GM12875 (cell line): ENCODE measurements at regions not wholly inside any gene's neighbourhood (a gene's known extent, or its start where the extent isn't known, plus 50 kb on each side); places are given as distances from the start of the nearest gene placed in this dataset.

Source experiments
- H3K4me3 ChIP-seq: one replicate; pipeline ENCODE4 v1.5.1; 2011; ENCODE audit warnings: low read depth, low read length, control low read depth
- CTCF ChIP-seq: IDR thresholded peaks from 2 replicates; pipeline ENCODE4 v1.5.1; 2011; ENCODE audit warnings: low read depth, mild to moderate bottlenecking, control low read depth, inconsistent platforms, low read length, moderate library complexity, borderline replicate concordance; ENCODE audit not compliant: insufficient read depth

DNA sequence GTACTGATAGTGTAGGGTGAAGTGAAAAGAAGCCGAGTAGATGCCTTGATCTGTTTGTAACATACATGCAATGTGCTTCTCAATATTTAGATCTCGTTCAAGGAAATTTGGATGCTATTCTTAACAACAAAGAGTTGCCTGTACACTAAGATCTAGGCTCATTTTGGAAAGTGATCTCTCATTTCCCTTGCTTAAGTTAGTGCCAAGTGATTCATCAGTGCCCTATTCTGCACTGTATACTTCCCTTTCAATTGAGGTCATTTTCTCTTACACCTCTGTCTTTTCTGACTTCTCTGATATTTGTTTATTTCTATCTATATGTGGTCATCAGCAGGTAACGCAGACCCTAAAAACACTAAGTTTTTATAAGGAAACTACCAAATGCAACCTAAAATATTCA lies 528.6 kb upstream of the PTPRD start:
- TF ChIP-seq CTCF: no peak
- H3K4me3 ChIP-seq: no peak overlapping the region

DNA sequence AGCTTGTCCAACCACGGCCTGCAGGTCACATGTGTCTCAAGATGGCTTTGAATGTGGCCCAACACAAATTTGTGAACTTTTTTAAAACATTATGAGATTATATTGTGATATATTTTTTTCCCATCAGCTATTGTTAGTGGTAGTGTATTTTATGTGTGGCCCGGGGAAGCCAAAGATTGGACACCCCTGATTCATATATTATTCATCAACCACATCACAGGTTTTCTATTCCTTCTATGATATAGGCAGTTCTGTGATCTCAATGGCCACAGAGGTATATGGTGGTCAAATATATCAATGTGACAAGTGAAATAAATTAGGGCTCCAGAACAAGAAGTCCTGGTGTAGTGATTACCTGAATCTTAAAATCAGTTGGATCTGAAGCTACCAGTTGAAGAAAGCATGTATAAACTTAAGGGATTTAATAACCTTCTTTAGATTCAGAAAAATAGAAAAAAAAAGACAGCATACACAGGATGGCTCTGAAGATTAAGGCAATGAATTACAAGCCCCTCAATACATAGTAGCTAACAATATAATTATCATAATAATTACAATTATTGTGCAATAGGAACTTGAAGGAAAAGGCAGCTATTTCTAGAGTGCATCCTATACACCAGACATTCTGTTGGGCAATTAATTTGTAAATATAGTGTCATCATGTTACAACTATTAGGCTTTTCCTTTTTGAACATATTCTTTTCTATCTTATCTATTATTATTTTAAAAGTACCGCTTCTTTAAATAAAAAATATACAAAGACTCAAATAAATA lies 530.4 kb upstream of the PTPRD start:
- H3K4me3 ChIP-seq: no peak overlapping the region
- TF ChIP-seq CTCF: no peak

DNA sequence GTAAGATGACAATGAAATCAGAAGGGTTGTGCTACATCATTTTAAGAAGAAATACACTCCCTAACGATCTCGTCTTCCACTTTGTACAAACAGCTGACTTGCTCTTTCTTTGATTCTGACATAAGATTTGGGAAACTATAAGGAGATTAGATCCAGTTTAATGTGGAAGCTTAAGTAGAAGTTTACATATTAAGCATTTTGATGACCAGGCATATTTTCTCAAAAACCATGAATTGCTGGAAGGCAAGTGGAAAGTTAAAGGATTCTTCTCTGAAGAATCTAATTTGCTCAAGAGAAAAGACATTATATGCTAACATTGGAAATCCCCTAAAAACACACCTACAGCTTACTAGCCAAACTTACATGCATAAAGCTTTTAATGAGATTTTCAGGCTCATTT lies 531.9 kb upstream of the PTPRD start:
- no peak for TF ChIP-seq CTCF
- H3K4me3 ChIP-seq: no peak overlapping the region

- H3K4me3 ChIP-seq: no peak overlapping the region
- no peak for TF ChIP-seq CTCF
These were observed 535.4 kb upstream of the PTPRD start for GRCh38 chr9:11148189-11148588.

DNA sequence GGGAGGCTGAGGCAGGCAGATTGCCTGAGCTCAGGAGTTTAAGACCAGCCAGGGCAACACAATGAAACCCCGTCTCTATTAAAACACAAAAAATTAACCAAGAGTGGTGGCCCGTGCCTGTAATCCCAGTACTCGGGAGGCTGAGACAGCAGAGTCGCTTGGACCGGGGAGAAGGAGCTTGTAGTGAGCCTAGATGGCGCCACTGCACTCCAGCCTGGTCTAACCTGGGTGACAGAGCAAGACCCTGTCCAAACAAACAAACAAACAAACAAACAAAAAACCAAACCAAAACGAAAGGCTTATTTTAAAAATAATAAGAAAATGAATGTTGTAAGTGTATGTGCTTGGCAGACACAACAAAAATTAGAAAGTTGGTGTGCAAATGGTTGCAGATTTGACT lies 536.3 kb upstream of the PTPRD start:
- TF ChIP-seq CTCF: no peak
- H3K4me3 ChIP-seq: no peak overlapping the region

DNA sequence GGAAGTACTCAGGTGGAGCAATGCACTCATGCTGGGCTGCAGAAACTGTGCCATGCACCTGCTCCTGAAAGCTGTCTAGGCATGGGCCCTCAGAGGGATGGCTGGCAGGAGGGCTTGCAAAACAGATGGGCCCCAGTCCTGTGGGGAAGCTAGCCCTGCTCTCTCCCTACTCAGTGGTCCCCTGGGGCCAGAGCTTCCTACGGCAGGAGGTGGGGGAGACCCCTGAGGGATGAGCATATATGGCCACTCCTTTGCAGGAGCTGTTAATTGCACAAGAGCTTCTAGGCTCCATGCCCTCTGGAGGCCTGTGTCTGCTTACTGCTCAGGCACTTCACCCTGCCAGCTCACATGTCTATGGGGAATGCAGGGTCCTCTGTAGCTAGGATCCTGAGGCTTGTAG lies 545.3 kb upstream of the PTPRD start:
- TF ChIP-seq CTCF: no peak
- H3K4me3 ChIP-seq: no peak overlapping the region

DNA sequence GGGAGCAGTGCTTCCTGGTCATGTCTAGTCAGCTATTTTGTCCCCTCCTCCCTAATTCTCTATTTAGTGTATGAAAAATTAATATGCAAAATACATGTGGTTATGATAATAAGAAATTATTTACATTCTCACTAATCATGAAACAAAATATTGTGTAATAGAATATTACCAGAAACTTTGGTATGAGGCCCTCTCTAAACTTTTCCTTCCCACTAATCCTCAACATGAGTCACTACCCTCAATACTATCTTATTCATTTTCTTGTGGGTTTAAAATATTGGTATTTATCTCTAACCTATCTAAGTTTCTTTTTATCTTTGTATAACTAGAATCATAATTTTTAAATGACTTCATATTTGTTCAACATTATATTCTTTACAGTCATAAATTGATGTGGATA lies 545.9 kb upstream of the PTPRD start:
- no peak for TF ChIP-seq CTCF
- H3K4me3 ChIP-seq: no peak overlapping the region
